AG10803 (cell line): ENCODE measurements at regions not wholly inside any gene's neighbourhood (a gene's known extent, or its start where the extent isn't known, plus 50 kb on each side); places are given as distances from the start of the nearest gene placed in this dataset.

ENCODE experiments used
- DNase-seq: peaks from one replicate; pipeline ENCODE4 v3.0.0; 2010; ENCODE audit warnings: low read depth
- H3K4me3 ChIP-seq: 2 replicates; pipeline ENCODE4 v1.5.1; 2011; ENCODE audit warnings: mild to moderate bottlenecking, low read length, control low read depth
- CTCF ChIP-seq: conservative IDR thresholded peaks from 2 replicates; pipeline ENCODE4 v1.5.1; 2011; ENCODE audit warnings: mild to moderate bottlenecking, low read length, control low read depth, inconsistent platforms

- no peak overlapping the region for H3K4me3 ChIP-seq
- DNase-seq: no peak
- TF ChIP-seq CTCF: no peak
Measured at GRCh38 chr5:170444181-170444580, 55.0 kb upstream of the KCNMB1 start.

- no peak for TF ChIP-seq CTCF
- no peak for DNase-seq
- no peak overlapping the region for H3K4me3 ChIP-seq
Measured at GRCh38 chr5:170443624-170444023, 54.5 kb upstream of the KCNMB1 start.

- TF ChIP-seq CTCF: no peak
Measured at GRCh38 chr5:170442921-170443320, 53.8 kb upstream of the KCNMB1 start.

GRCh38 chr5:170442391-170442790 is 53.2 kb upstream of the KCNMB1 start:
- TF ChIP-seq CTCF: no peak
- no peak for DNase-seq

More at GRCh38 chr5:170442921-170443320, 53.8 kb upstream of the KCNMB1 start:
- DNase-seq: no peak
- H3K4me3 ChIP-seq: no peak overlapping the region

GRCh38 chr5:170441393-170441784 is 52.2 kb upstream of the KCNMB1 start:
- H3K4me3 ChIP-seq: no peak overlapping the region
- no peak for DNase-seq
- no peak for TF ChIP-seq CTCF

More at GRCh38 chr5:170442391-170442790, 53.2 kb upstream of the KCNMB1 start:
- no peak overlapping the region for H3K4me3 ChIP-seq

GRCh38 chr5:170440771-170441392 is 51.7 kb upstream of the KCNMB1 start:
- H3K4me3 ChIP-seq: no peak overlapping the region
- TF ChIP-seq CTCF: no peak
- DNase-seq: no peak

GRCh38 chr5:170439944-170440269 is 50.7 kb upstream of the KCNMB1 start:
- TF ChIP-seq CTCF: no peak
- no peak overlapping the region for H3K4me3 ChIP-seq
- no peak for DNase-seq
